ENCODE measurements at regions not wholly inside any gene's neighbourhood (a gene's known extent, or its start where the extent isn't known, plus 50 kb on each side); places are given as distances from the start of the nearest gene placed in this dataset.

DNA sequence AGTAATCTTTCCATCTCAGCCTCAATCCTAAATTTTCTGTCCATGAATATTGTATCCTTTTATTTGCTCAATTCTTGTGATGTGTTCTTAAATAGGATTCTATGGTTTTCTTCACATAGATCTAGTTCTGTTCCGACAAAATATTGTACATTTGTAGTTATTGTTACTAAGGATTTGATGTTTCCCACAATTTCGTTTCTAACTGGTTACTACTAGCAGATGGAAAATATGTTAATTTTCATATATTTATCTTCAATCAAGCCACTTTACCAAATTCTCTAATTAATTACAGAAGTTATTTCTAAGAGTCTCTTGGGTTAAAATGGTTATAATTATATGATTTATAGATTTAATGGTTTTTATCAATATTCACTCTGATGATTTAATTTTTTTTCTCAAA lies 60.3 kb downstream of the SEC61B start:
- H3K4me1 Mint-ChIP-seq (ENCODE audit: low read depth): no peaks in the 10 kb centered on the region
- H3K27ac Mint-ChIP-seq: no peak overlapping the region
- no peak overlapping the region for H3K4me3 Mint-ChIP-seq
- no peaks in the 10 kb centered on the region for H3K27me3 Mint-ChIP-seq (ENCODE audit: low read depth)
- DNase-seq (no peak), ATAC-seq (replicated peaks in 1 of 2) (no peak)
- no peaks in the 10 kb centered on the region for H3K36me3 Mint-ChIP-seq (ENCODE audit: insufficient read depth in 2 of 2)
- H3K9me3 Mint-ChIP-seq: no peaks in the 10 kb centered on the region

GRCh38 chr9:99285965-99286364 lies 63.9 kb downstream of the SEC61B start:
- no peak overlapping the region for H3K4me3 Mint-ChIP-seq
- no peak for ATAC-seq (replicated peaks in 1 of 2)
- H3K36me3 Mint-ChIP-seq (ENCODE audit: insufficient read depth in 2 of 2): no peaks in the 10 kb centered on the region
- H3K27ac Mint-ChIP-seq: no peak overlapping the region
- no peaks in the 10 kb centered on the region for H3K4me1 Mint-ChIP-seq (ENCODE audit: low read depth)
- no peak for DNase-seq
- H3K9me3 Mint-ChIP-seq: no peaks in the 10 kb centered on the region
- H3K27me3 Mint-ChIP-seq (ENCODE audit: low read depth): peaks cover 6% of the 10 kb centered on the region

DNA sequence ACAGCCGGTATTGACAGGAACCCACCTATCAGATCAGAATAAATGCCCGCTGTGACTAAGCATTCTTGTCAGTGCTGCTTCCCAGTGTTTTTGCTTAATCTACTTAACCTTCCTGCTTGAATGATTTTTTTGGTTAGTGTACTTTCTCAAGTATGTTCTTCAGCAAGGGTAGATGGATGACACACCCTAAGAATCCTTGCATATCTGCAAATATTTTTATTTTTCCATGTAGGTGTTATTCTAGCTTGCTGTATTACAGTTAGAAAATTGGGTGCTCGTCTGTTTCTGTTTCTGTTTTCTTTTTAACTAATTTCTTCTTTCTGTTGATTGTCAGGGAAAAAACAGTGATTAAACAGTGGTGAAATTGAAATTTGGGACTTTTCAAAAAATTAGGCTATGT lies 64.5 kb downstream of the SEC61B start:
- no peaks in the 10 kb centered on the region for H3K9me3 Mint-ChIP-seq
- DNase-seq (no peak), ATAC-seq (replicated peaks in 1 of 2) (no peak)
- H3K27ac Mint-ChIP-seq: no peak overlapping the region
- no peaks in the 10 kb centered on the region for H3K36me3 Mint-ChIP-seq (ENCODE audit: insufficient read depth in 2 of 2)
- no peak overlapping the region for H3K4me3 Mint-ChIP-seq
- H3K4me1 Mint-ChIP-seq (ENCODE audit: low read depth): no peaks in the 10 kb centered on the region
- peaks cover 8% of the 10 kb centered on the region for H3K27me3 Mint-ChIP-seq (ENCODE audit: low read depth)

- H3K4me3 Mint-ChIP-seq: no peak overlapping the region
- H3K36me3 Mint-ChIP-seq (ENCODE audit: insufficient read depth in 2 of 2): no peaks in the 10 kb centered on the region
- H3K4me1 Mint-ChIP-seq (ENCODE audit: low read depth): no peaks in the 10 kb centered on the region
- H3K9me3 Mint-ChIP-seq: no peaks in the 10 kb centered on the region
- H3K27ac Mint-ChIP-seq: no peak overlapping the region
- H3K27me3 Mint-ChIP-seq (ENCODE audit: low read depth): peaks cover 17% of the 10 kb centered on the region
- no peak for DNase-seq
- no peak for ATAC-seq (replicated peaks in 1 of 2)
Measured at GRCh38 chr9:99287641-99288040, 65.6 kb downstream of the SEC61B start.

DNA sequence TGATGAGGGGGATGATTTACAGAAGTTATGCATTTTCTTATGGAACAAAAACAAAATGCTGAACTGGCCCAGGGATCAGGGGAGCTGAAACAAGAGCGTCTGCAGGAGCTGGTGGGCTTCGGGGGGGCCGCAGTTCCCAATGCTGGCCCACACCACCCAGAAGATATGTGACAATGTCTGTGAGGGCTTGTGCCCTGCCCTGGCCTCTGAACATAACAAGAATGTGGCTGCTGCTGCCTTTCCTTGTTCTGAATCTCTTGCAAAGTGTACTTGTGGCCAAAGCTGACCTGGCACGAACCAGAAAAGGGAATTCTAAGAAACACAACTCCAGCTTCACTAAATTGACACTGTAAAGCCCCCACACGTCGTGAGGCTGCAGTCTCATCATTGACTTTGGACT lies 66.7 kb downstream of the SEC61B start:
- H3K27ac Mint-ChIP-seq: no peak overlapping the region
- H3K4me3 Mint-ChIP-seq: no peak overlapping the region
- no peaks in the 10 kb centered on the region for H3K36me3 Mint-ChIP-seq (ENCODE audit: insufficient read depth in 2 of 2)
- H3K4me1 Mint-ChIP-seq (ENCODE audit: low read depth): no peaks in the 10 kb centered on the region
- peaks cover 17% of the 10 kb centered on the region for H3K27me3 Mint-ChIP-seq (ENCODE audit: low read depth)
- DNase-seq: no peak
- no peak for ATAC-seq (replicated peaks in 1 of 2)
- H3K9me3 Mint-ChIP-seq: no peaks in the 10 kb centered on the region

DNA sequence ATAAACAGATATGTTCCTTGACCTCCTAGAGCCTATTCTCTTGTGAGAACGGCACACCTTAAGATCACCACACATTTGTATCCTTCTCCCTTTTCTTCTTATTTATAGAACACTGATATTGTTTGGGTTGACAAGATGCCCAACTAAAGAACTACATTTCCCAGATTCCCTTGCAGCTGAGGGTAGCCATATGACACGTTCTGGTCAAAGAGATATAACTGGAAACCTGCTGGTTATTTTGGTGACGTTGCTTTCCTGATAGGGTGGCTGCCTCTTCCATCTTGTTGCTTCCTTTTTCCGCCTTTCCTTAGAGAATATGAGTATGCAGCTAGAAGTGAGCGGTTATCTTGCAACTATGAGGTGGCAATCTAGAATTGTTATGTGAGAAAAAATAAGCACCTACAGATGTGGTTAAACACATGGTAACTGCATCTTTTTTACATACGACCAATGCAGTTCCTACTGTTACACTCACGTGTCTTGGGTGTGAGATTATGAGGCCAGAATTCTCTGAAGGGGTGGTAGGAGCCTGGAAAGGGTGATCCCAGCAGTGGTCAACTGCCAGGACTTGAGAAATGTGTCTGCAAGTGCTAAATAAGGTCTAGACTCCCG lies 72.9 kb downstream of the SEC61B start:
- Mint-ChIP-seq H3K36me3 (ENCODE audit: insufficient read depth in 2 of 2) (no peaks in the 10 kb centered on the region), H3K4me3 (no peak overlapping the region), H3K27ac (no peak overlapping the region), H3K9me3 (no peaks in the 10 kb centered on the region), H3K4me1 (ENCODE audit: low read depth) (no peaks in the 10 kb centered on the region), H3K27me3 (ENCODE audit: low read depth) (peaks cover 11% of the 10 kb centered on the region)
- no peak for ATAC-seq (replicated peaks in 1 of 2)
- no peak for DNase-seq

- H3K4me1 Mint-ChIP-seq (ENCODE audit: low read depth): no peaks in the 10 kb centered on the region
- H3K27me3 Mint-ChIP-seq (ENCODE audit: low read depth): peaks cover 17% of the 10 kb centered on the region
- no peaks in the 10 kb centered on the region for H3K9me3 Mint-ChIP-seq
- DNase-seq (peak in 1 of 2 donors; percentile 12), ATAC-seq (replicated peaks in 1 of 2) (peak; percentile 38 to 39)
- peak overlapping the region in 1 of 2 donors; percentile 40 for H3K4me3 Mint-ChIP-seq
- H3K36me3 Mint-ChIP-seq (ENCODE audit: insufficient read depth in 2 of 2): no peaks in the 10 kb centered on the region
- H3K27ac Mint-ChIP-seq: no peak overlapping the region
Measured at GRCh38 chr9:99296291-99296951, 74.3 kb downstream of the SEC61B start.

DNA sequence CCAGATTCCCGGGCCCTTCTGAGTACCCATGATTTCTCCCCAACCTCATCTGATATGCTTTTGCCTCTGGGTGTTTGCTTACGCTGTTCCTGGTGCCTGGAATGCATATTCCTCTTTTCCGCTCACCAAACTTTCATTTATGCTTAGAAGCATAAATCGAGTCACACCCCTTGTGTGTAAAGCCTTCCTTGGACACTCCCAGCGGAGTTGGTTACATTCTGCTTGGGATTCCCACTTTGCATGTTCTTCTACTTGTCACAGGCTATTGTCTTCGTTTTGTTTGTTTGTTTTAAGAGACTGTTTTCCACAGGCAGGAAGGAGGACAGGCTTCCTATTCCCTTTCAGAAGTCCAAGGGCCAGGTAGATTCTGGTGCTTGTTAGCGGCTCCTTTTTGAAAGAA lies 76.5 kb downstream of the SEC61B start:
- Mint-ChIP-seq H3K9me3 (no peaks in the 10 kb centered on the region), H3K4me3 (no peak overlapping the region), H3K4me1 (ENCODE audit: low read depth) (no peaks in the 10 kb centered on the region), H3K27ac (no peak overlapping the region), H3K27me3 (ENCODE audit: low read depth) (peaks cover 6% of the 10 kb centered on the region), H3K36me3 (ENCODE audit: insufficient read depth in 2 of 2) (no peaks in the 10 kb centered on the region)
- no peak for ATAC-seq (replicated peaks in 1 of 2)
- DNase-seq: no peak

- peaks cover 6% of the 10 kb centered on the region for H3K27me3 Mint-ChIP-seq (ENCODE audit: low read depth)
- no peaks in the 10 kb centered on the region for H3K9me3 Mint-ChIP-seq
- DNase-seq (no peak), ATAC-seq (replicated peaks in 1 of 2) (no peak)
- H3K36me3 Mint-ChIP-seq (ENCODE audit: insufficient read depth in 2 of 2): no peaks in the 10 kb centered on the region
- H3K27ac Mint-ChIP-seq: no peak overlapping the region
- no peak overlapping the region for H3K4me3 Mint-ChIP-seq
- H3K4me1 Mint-ChIP-seq (ENCODE audit: low read depth): no peaks in the 10 kb centered on the region
Measured at GRCh38 chr9:99299211-99300102, 77.4 kb downstream of the SEC61B start.

DNA sequence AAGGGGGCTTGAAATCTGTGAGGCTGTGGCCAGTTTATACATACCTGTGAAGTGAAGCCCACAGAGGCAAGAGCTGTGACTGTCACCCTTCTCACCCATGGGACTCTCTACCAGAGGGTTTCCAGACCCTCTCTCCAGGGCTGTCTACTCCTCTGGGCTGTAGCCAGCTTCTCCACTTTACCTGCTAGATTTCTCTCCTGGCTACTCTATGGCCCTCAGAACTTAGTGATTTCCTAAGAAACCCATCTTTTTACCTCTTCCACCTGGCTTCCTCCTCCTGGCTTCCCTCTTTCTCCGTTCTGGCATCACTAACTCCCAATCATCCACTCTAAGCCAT lies 78.0 kb downstream of the SEC61B start:
- peaks cover 6% of the 10 kb centered on the region for H3K27me3 Mint-ChIP-seq (ENCODE audit: low read depth)
- DNase-seq: no peak
- no peak for ATAC-seq (replicated peaks in 1 of 2)
- no peaks in the 10 kb centered on the region for H3K4me1 Mint-ChIP-seq (ENCODE audit: low read depth)
- H3K36me3 Mint-ChIP-seq (ENCODE audit: insufficient read depth in 2 of 2): no peaks in the 10 kb centered on the region
- H3K27ac Mint-ChIP-seq: no peak overlapping the region
- no peaks in the 10 kb centered on the region for H3K9me3 Mint-ChIP-seq
- no peak overlapping the region for H3K4me3 Mint-ChIP-seq

DNA sequence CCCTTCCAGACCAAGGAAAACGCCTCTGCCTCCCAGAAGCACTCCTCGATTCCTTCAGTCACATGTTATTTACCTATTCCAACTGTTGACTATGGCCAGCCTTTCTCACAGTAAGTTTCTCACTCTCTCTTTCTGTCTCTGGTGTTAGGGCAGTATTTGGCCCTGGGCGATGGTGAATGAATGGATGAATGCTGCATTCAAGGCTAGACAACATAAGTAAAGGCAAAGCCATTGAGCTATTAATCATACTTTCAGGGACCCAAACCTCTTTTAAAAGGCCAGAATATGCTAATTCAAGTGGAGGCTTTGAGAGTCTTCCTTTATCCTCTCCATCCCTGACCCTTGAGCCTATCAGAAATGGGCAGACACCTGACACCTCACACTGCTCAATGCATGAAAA lies 78.5 kb downstream of the SEC61B start:
- ATAC-seq (replicated peaks in 1 of 2) (no peak), DNase-seq (no peak)
- H3K36me3 Mint-ChIP-seq (ENCODE audit: insufficient read depth in 2 of 2): no peaks in the 10 kb centered on the region
- H3K27me3 Mint-ChIP-seq (ENCODE audit: low read depth): peaks cover 6% of the 10 kb centered on the region
- H3K9me3 Mint-ChIP-seq: no peaks in the 10 kb centered on the region
- H3K4me1 Mint-ChIP-seq (ENCODE audit: low read depth): no peaks in the 10 kb centered on the region
- H3K27ac Mint-ChIP-seq: no peak overlapping the region
- no peak overlapping the region for H3K4me3 Mint-ChIP-seq

- H3K27ac Mint-ChIP-seq: no peak overlapping the region
- no peaks in the 10 kb centered on the region for H3K9me3 Mint-ChIP-seq
- DNase-seq: no peak
- H3K27me3 Mint-ChIP-seq (ENCODE audit: low read depth): peaks cover 6% of the 10 kb centered on the region
- H3K4me1 Mint-ChIP-seq (ENCODE audit: low read depth): no peaks in the 10 kb centered on the region
- no peaks in the 10 kb centered on the region for H3K36me3 Mint-ChIP-seq (ENCODE audit: insufficient read depth in 2 of 2)
- no peak for ATAC-seq (replicated peaks in 1 of 2)
- H3K4me3 Mint-ChIP-seq: no peak overlapping the region
Measured at GRCh38 chr9:99303177-99303576, 81.1 kb downstream of the SEC61B start.

DNA sequence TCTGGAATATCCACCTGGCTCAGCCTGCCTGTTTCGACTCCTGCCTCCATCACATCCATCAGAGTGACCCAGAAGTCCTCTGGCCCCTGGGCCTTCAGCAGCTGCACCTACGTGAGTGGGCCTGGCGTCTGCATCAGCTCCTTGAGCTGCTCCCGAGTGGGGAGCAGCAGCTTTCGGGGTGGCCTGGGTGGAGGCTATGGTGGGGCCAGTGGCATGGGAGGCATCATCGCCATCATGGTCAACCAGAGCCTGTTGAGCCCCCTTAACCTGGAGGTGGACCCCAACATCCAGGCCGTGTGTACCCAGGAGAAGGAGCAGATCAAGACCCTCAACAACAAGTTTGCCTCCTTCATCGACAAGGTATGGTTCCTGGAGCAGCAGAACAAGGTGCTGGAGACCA lies 83.0 kb downstream of the SEC61B start:
- Mint-ChIP-seq H3K9me3 (no peaks in the 10 kb centered on the region), H3K36me3 (ENCODE audit: insufficient read depth in 2 of 2) (no peaks in the 10 kb centered on the region), H3K4me1 (ENCODE audit: low read depth) (no peaks in the 10 kb centered on the region), H3K27me3 (ENCODE audit: low read depth) (peaks cover 6% of the 10 kb centered on the region), H3K27ac (no peak overlapping the region), H3K4me3 (no peak overlapping the region)
- DNase-seq (no peak), ATAC-seq (replicated peaks in 1 of 2) (no peak)

Measured in activated T-cell treated with anti-CD3 and anti-CD28 coated beads, Interleukin-2, amount 50 U/mL, for 72 hours (primary cell).